ENCODE measurements at regions not wholly inside any gene's neighbourhood (a gene's known extent, or its start where the extent isn't known, plus 50 kb on each side); places are given as distances from the start of the nearest gene placed in this dataset.
"Not testable (repeated sequence)": the region's sequence is repeated elsewhere in the genome, so short reads cannot be mapped to it uniquely, and the experiment has no call there.

DNA sequence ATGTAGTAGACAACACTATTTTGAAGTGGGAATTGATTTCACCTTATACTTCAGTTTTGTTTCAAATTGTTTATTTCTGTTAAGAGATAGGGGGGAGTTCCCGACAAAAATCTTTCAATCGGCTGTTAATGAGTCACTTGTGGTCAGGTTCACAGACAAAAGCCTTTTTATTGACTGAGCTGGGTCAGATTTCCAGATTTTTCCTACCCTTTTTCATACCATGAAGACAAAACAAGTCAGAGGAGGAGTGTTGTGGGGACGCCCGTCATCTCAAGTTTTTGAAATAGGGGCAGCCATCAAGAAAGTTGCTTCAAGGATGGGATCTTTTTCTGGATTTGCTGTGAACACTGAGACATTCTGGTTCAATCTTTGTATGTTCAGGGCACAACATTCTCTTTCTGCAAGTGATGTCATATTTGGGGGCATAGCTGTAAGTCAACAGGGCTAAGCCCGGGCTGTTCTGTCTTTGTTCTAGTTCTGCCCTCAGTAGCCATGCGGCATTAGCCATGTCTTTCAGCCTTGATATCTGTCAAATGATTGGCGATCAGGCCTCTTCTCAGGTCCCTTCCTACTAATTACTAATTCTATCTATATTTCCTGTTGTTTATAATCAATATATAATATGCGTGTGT lies 496.0 kb upstream of the MARCKS start:
- no peak for DNase-seq

- no peak for DNase-seq
Measured at GRCh38 chr6:113362301-113363047, 494.7 kb upstream of the MARCKS start.

DNA sequence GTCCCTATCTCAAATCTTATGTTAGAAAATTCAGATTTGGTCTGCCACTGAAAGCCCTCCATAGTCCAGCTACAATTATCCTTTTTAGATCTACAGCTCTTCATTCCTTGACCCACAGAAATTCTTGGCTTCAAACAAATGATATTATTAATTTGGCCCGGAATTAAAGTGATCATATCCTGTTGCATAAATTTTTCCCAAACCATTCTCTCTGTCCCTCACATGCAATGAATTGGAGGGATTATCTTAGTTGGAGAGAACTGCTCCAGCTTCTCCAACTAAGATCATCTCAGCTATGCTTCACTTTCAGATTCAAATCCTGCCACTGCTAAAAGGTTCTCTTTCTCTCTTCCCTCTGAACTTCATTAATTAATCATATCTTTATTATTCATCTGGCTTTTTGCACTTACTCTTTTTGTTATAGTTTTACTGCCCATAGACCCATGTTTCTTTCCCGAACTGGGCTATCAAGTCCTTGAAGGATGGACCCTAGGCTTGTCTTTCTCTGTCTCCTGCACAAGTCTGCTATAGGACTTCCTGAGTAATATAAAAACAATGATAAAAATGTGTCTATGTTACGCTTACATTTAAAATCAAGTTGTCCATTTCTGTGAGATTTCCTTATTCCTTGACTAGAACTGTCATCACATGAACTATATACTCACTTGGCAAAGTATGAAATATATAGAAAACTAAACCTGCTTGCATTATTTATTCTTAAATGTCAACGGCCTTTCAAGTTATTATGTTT lies 493.9 kb upstream of the MARCKS start:
- no peak for DNase-seq

DNA sequence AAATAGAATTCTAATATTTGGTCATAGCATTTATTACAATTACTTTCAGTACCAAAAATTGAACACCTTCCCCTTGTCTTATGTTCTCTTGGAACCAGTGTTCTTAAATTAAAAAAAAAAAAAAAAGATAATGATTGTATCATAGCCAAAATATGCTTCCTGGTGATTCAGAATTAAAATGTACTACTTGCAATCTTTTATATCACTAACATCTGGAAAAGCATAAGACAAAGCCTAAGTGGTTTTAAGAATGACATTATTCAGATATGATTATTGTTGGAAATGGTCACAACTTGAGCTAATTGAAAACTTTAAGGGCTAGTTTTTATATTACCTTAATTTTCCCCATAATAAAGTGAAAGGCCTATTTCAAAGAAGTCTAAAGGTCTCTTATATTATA lies 493.3 kb upstream of the MARCKS start:
- DNase-seq: no peak

DNA sequence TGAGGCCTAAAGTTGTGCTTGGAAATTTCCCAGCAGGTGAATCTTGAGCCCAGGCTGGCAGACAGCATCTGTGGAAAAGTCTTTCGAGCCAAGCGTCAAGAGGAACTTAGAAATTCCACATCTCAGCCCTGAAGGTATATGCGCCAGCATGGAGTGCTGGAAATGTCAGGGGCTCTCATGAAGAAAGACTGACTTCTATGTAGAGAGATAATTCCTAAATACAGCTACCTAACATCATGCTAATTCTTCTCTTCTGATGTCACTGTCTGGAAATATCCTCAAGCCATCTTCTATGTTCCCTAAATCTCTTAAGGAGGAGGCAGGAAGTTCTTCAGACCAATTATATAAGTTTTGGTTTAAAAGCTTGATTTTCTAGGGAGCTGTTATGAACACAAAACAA lies 492.4 kb upstream of the MARCKS start:
- DNase-seq: no peak

DNA sequence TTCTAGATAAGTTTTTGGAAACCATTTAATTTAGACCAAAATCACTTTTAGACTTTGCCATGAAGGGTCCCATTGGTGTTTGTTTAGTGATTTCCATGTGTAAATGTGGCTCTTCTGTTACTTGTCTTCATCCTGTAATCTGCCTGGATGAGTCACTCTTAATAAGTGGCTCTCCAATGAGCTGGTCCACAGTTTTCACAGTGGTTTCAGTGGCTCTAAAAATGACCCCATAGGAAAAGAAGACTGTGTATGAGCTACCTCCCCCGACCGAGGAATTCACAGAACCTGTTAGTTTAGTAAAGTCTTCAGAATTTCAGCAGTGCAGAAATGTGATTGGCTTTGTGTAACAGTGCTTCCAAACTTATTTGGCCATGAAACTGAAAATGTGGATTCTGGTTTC lies 492.0 kb upstream of the MARCKS start:
- DNase-seq: no peak

GRCh38 chr6:113366505-113366904 lies 490.6 kb upstream of the MARCKS start:
- DNase-seq: no peak

DNA sequence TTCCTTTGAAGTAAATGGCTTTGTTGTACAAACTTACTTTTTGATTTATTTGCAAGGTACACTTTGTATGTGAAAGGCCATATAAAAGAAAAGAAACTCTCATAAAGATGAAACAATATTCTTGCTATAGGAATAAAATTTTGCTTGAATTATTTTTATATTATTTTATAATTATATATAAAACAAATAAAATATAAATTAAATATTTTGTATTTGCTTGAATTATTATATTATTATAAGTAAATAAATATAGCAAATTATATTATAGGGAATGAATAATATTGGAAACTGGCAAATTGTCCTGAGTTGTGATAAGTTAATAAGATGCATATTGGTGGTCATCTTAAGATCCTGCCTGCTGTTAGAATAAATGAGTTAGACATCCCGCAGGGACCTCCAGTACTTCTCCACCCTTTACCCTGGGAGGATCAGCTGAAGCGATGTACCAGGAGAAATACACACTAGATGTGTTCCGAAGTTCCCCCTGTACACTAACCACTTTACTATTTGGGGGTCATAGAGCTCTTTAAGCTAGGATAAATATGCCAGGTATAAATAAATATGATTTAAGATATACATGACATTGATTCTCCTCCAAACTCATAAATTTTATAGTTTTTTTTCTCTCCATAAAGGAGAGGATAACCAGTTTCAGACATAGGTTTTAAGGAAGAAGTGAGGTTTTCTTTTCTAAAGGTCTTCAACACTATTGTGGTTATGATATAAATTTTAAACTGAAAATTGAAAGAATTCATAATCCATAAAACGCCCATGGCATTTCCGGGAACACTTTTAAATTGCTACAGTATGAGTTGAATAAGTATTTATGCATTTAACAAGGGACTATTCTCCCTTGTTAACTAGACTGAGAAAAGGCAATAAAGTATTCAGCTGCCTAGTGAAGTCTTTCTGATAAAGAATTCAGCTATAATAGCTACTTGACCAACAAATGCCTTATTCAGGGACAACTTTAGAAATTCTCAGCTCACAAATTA lies 486.3 kb upstream of the MARCKS start:
- no peak for DNase-seq

DNA sequence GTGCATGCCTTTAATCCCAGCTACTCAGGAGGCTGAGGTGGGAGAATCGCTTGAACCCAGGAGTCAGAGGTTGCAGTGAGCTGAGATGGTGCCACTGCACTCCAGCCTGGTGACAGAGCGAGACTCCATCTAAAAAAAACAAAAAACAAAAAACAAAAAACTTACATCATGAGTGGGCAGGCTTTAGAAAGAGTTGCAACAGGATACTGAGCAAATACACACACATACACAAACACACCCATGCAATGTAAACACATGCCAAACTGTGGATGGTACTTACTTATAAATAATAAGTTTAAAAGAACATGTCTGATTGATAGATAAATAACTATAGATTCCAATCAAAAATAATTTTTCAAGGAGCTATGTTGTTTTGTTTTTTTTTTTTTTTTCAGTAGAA lies 481.7 kb upstream of the MARCKS start:
- not testable (repeated sequence) for DNase-seq

GRCh38 chr6:113375950-113376846 lies 480.9 kb upstream of the MARCKS start:
- no peak for DNase-seq

DNA sequence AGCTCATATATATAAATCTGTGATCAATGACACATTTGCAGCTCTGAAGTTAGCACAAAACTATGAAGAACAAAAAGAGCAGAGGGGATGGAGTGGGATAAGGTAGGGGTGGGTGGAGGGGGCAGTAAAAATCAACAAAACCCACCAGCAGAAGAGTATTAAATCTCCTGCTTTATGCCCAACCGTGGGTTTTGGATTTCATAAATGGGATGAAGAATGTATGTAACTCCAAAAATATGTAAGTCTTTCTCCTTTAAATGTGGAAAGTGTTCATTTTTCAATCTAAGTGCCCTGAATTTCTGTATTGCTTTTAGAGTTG lies 480.3 kb upstream of the MARCKS start:
- no peak for DNase-seq

GRCh38 chr6:113377362-113377942 lies 479.7 kb upstream of the MARCKS start:
- DNase-seq: no peak

DNA sequence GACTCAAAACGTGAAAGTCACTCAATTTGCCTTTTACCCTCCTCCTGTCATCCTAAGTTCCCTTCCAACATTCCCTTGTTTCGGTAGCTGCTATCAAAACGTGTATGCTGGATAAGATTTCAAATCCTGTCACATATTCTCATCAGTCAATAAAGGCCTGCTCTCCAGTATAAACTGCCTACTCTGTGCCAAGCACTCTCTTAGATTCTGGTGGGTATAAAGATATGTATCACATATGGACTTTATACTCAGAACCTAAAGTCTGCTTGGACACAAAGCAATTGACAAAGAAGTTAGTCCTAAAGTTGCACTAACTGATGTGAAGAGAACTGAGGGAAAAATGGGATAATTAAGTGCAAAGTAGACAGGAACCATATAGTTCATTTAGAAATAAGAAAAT lies 476.6 kb upstream of the MARCKS start:
- DNase-seq: no peak

DNA sequence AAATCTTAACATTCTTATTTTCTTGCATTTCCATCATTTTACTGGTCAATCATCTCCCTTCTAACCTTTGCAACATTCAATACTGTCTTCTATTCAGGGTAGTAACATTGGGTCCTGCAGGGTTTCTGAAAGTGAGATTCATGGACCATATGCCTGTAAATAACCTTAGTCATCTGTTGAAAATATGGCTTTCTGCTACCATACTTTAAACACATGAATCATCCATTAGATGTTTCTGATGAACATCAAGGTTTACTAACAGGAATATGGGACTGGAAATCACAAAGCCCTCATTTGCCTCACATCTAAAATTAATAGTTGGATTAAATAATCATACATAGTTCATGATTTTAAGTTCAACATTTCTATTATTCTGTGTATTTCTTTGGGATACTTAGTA lies 475.9 kb upstream of the MARCKS start:
- DNase-seq: no peak

GRCh38 chr6:113381959-113382358 lies 475.2 kb upstream of the MARCKS start:
- DNase-seq: no peak

DNA sequence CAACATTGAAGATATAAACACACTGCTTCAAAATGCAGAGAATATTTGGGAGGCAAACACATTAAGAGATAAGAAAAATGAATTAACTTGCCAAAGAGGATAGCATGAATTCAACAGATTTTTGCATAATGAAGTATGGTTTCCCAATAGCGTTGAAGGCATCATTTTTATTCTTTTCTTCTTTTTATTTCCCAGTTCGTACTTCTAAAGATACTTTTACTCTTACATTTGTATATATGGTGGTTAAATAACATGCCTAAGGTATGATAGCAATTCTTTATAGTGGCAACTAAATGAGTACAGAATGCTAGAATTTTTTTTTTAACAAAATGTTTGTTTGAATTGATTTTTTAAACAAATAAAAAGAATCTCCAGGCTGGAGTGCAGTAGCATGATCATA lies 473.4 kb upstream of the MARCKS start:
- no peak for DNase-seq

- DNase-seq: no peak
Measured at GRCh38 chr6:113385020-113385431, 472.1 kb upstream of the MARCKS start.

- no peak for DNase-seq
Measured at GRCh38 chr6:113388996-113389395, 468.1 kb upstream of the MARCKS start.

DNA sequence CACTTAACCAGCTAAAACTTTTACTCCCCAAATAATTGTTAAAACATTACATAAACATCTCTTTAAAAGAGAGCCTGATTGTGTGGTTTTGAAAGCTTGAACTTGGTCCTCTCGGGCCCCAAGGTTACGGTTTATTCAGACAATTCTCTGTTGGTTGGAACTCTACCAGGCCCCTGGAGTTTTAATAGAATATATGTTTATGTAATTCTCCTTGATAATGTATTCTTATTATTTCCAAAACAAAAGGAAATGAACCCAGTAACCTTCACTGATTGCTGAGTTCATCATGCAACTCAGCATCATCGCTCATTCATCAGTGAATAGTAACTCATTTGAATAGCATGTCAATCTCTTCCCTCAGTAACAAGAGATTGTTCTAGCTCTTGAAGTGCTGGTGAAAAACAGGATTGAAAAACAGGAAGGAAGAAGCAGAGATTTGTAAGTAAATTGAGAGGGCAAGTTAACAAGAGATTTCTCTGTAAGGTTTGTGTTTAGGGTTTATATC lies 464.5 kb upstream of the MARCKS start:
- DNase-seq: no peak

- no peak for DNase-seq
Measured at GRCh38 chr6:113394216-113394615, 462.9 kb upstream of the MARCKS start.

DNA sequence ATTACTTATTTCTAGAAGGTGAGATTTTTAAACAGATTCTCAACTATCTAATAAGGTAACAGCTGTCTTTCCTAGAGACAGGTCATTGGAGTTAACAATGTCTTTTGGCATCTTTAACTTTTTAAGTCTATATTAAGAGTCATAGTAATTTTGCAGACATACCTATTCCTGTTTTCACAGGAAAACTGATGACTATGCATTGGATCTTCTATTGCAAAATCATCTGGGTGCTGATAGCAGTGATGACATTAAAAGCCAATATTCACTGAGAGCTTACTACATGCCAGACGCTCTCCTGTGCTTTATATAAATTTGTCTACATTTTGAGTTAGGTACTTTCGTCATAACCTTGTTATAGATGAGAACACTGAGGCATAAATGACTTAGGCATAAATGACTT lies 462.4 kb upstream of the MARCKS start:
- no peak for DNase-seq

Measured in activated naive CD4-positive, alpha-beta T cell treated with Interleukin-2 at 50 U/mL for 16 hours (primary cell).